ENCODE measurements at regions not wholly inside any gene's neighbourhood (a gene's known extent, or its start where the extent isn't known, plus 50 kb on each side); places are given as distances from the start of the nearest gene placed in this dataset.
A peak's percentile ranks its signal among the peaks of the same experiment; 100 is the strongest.
"Not testable (repeated sequence)": the region's sequence is repeated elsewhere in the genome, so short reads cannot be mapped to it uniquely, and the experiment has no call there.

DNA sequence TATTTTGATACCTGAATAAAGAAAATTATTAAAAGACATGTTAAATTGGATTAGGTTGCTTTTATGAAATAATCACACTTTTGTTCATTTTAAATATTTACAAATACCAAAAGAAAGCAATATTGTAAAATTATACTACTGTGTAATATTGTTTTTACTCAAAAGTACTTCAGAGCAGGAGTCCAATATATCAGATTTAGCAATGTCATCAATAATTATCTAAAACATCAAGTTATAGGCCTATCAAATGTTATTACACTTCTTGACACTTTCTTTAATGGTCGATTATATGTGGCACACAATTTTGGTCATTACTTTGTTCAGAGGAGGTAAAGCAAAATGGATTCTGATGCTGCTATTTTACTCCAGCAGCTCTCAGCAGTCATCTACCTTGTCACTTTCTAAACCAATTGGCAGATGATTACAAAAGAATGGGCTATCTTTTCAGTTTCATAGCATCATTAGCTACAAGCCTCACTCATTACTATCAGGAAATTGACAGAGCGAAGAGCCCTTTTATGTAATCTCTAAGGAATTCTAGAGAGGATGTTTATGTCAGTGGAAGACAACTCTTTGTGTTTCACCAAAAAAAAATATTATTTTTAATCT, 318.6 kb downstream of the PLOD2 start:
- peak; percentile 1 for DNase-seq (ENCODE audit: low spot score)

GRCh38 chr3:145843561-145843960, 317.4 kb downstream of the PLOD2 start:
- DNase-seq (ENCODE audit: low spot score), result no peak

- no peak for DNase-seq (ENCODE audit: low spot score)
Measured at GRCh38 chr3:145849115-145849514, 311.9 kb downstream of the PLOD2 start.

- DNase-seq (ENCODE audit: low spot score), result no peak
Measured at GRCh38 chr3:145854499-145854898, 306.5 kb downstream of the PLOD2 start.

- DNase-seq (ENCODE audit: low spot score), result no peak
Measured at GRCh38 chr3:145857956-145858355, 303.0 kb downstream of the PLOD2 start.

GRCh38 chr3:145864336-145864735, 296.6 kb downstream of the PLOD2 start:
- no peak for DNase-seq (ENCODE audit: low spot score)

GRCh38 chr3:145865399-145866018, 295.5 kb downstream of the PLOD2 start:
- DNase-seq (ENCODE audit: low spot score), result no peak

- no peak for DNase-seq (ENCODE audit: low spot score)
Measured at GRCh38 chr3:145869958-145870357, 291.0 kb downstream of the PLOD2 start.

DNA sequence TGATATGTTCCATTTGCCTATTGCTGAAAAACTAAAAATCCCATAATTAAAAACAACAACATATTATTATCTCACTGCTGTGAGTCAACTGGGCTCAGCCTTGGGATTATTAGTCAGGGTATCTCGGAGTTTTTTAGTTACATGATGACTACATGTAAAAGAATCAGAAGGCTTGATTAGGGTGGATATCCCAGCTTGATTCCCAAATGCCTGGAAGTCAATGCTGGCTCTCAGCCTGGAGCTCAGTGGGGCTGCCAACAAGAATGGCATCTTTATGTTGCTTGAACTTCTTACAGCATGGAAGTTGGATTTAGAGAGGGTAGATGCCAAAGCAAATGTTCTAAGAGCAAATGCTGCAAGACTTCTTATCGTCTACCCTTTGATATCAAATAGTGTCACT, 278.5 kb downstream of the PLOD2 start:
- DNase-seq (ENCODE audit: low spot score), result no peak

- no peak for DNase-seq (ENCODE audit: low spot score)
Measured at GRCh38 chr3:145889730-145890129, 271.3 kb downstream of the PLOD2 start.

DNA sequence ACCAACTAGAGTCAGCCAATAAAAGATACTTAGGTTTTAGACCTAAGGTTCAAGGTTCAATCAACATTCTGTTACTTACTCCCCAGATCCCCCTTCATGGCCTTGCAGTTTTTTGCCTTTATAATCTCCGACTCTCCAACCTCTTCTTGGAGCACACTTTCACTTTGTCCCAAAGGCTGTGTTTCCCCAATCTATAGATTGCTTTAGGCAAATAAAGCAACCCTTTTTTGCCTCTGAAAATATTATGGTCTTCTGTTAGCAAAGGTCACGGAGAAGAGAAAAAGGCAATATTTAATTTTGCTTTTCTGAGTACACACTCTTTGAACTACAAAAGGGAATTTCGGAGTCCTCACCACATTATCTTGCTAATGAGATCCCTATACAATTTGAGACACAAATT, 268.1 kb downstream of the PLOD2 start:
- no peak for DNase-seq (ENCODE audit: low spot score)

DNA sequence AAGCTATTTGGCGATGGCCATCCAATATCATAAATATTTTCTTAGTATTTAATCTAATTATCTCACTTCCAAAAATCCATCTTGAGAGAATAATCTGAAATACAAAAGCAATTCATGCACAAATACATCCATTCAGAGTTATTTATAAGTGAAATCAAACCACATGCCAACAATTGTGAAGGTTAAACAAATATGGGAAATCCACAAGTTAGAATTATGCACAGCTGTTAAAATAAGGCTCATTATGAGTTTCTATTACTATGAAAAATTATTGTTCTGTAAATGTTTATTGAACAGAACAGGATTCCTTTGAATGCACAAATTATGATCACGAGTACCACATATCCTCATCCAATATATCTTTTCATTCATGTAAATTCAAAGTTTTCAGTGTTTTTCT, 267.7 kb downstream of the PLOD2 start:
- no peak for DNase-seq (ENCODE audit: low spot score)

DNA sequence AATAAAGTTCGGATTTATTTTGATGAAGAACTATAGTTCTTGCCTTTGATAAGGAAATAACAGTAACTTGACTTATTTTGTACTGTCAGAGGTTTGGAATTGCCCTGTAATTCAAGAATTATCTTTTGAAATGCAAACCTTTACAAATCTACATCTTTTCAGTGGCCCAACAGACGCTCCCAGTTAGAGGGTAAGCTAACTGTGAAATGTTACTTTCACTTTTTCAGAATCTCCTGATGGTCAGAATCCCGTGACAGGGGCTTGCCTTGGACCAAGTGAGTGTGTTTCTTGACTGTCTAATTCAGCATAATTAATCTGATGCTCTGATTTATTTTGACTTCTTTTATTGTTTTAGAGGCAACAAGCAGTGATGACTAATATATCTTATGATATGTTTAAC, 262.5 kb downstream of the PLOD2 start:
- DNase-seq (ENCODE audit: low spot score), result no peak

DNA sequence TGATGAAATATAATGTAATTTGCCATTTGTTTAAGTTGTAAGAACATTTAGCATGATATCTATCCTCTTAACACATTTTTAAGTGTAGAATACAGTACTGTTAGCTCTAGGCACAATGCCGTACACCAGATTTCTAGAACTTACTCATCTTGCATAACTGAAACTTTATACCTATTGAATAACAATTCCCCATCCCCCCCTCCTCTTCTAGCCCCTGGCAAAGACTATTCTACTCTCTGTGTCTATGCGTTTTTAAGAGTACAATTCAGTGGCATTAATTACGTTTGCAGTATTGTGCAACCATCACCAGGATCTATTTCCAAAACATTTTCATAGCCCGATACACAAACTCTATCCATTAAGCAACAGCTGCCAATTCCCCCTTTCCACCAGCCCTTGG, 261.7 kb downstream of the PLOD2 start:
- DNase-seq (ENCODE audit: low spot score), result no peak

DNA sequence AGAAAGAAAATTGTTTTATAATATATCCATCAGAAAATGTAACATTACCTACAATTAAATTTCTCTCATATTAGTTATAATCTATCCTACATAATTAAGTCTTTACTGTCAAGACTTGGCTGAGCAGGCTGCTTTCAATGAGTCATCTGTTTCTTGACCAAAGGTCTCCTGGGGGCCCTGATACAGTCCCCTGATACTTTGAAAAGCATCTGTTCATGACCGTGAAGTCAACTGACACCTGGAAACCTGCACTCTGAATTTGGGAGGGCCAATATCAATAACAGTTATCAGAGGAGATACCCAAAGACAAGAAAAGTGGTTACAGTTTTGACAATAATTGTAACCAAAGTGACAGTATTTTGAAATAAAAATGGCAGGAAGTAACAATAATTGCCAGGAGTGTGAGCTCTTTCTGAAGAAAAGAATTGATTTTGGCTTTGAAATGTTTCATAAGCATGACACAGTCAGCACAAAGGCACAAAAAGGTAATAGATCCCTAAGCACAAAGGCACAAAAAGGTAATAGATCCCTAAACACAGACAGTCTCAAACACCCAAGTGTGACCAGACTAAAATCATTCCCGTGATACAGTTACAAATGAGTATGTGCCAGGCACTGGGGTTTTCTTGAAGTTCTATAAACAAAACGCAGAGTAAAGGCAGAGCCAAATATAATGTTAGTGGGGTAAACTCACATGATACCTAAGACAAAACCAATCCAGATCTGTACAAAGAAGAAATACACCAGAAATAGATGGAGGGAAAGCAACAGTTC, 260.7 kb downstream of the PLOD2 start:
- DNase-seq (ENCODE audit: low spot score), result no peak

GRCh38 chr3:145902166-145902565, 258.8 kb downstream of the PLOD2 start:
- DNase-seq (ENCODE audit: low spot score), result no peak

DNA sequence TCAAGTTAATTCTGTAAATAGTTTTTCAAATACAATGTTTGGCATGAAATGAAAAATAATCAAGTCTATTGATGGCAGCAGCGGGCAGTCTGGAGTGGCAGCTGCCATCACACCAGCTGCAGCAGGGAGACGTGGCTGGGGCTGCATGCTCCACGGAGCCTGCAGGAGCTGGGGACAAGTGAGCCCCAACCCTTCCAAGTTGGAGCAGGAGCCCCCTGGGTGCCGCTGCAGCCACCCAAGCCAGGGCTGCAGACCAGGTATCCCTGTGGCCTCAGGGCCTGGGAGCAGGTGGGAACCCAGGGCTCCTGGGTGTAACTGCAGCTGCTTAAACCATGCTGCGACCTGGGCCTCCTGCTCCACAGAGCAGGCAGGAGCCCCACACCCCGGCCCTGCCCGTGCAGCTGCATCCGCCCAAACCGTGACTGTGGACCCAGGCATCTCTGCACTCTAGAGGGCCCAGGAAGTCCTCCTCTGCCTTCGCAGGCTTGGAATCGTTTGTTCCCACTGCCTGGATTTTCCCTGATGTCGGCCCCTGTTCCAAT, 257.4 kb downstream of the PLOD2 start:
- no peak for DNase-seq (ENCODE audit: low spot score)

- no peak for DNase-seq (ENCODE audit: low spot score)
Measured at GRCh38 chr3:145904138-145904537, 256.8 kb downstream of the PLOD2 start.

- DNase-seq (ENCODE audit: low spot score), result no peak
Measured at GRCh38 chr3:145906301-145906700, 254.7 kb downstream of the PLOD2 start.

DNA sequence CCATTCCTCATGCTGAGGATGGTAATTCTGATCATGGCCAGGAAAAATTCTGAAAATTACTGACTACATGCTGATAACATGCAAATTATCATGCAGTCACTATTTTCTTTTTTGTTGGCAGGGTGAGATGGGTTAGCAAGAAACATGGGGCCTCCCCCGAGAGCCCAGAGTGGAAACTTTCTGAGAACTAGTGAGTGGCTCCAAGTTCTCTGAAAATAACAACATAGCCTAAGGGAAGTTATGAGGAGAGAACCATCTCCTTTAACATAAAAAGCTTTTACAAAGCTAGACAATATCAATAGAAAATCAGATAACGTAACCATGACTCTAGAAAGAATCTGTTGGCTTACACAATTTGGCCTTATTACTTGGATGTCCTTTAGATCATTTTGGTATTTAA, 254.2 kb downstream of the PLOD2 start:
- no peak for DNase-seq (ENCODE audit: low spot score)

DNA sequence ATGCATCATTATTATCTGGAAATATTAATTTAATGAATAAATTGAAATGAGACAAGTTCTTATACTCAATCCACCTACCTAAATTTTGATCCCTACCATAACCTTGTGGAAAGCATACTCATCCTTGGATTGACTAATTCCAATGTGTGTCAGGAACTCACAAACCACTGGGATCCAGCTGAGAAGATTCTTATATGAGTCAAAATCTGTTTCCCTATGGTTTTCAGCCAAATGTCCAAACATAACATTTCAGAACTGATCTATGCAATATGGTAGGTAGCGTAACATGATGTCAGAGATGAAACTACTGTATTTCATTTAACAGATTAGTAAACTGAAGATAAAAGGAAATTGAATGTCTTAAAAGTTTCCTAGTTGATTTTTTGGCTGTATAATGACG, 250.0 kb downstream of the PLOD2 start:
- no peak for DNase-seq (ENCODE audit: low spot score)

- DNase-seq (ENCODE audit: low spot score), result no peak
Measured at GRCh38 chr3:145915787-145916186, 245.2 kb downstream of the PLOD2 start.

DNA sequence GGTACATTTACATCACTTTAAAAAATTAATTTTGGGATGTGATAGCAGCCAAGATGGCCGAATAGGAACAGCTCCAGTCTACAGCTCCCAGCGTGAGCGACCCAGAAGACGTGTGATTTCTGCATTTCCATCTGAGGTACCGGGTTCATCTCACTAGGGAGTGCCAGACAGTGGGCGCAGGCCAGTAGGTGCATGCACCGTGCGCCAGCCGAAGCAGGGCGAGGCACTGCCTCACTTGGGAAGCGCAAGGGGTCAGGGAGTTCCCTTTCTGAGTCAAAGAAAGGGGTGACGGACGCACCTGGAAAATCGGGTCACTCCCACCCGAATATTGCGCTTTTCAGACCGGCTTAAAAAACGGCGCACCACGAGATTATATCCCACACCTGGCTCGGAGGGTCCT, 233.2 kb downstream of the PLOD2 start:
- DNase-seq (ENCODE audit: low spot score), result not testable (repeated sequence)
